Upper lobe of left lung (tissue), 6 donors: ENCODE measurements at regions not wholly inside any gene's neighbourhood (a gene's known extent, or its start where the extent isn't known, plus 50 kb on each side); places are given as distances from the start of the nearest gene placed in this dataset.

Experiments used
- ATAC-seq, 2 donors: fragments of 200-7000 bp; cut with Tn5 transposase; one replicate each; pipeline ENCODE4 v1.9.1; 2022; ENCODE audit warnings: mild to moderate bottlenecking in 2 of 2, moderate library complexity in 2 of 2; ENCODE audit not compliant: low FRiP score in 2 of 2
- DNase-seq, 2 donors: peaks; one replicate each; pipeline ENCODE4 v3.0.0-alpha.2; 2019 to 2020
- H3K27ac ChIP-seq, 4 donors: fragments of 200-600 bp; sonication (generic); one replicate each; pipeline ENCODE4 v1.5.1; 2016 to 2019
- H3K27me3 ChIP-seq, 4 donors: fragments of 200-600 bp; sonication (generic); one replicate each; pipeline ENCODE4 v1.5.1; 2017 to 2019
- H3K36me3 ChIP-seq, 4 donors: fragments of 200-600 bp; sonication (generic); one replicate each; pipeline ENCODE4 v1.5.1; 2016 to 2019
- H3K4me1 ChIP-seq, 4 donors: fragments of 200-600 bp; sonication (generic); one replicate each; pipeline ENCODE4 v1.5.1; 2018 to 2019
- H3K4me3 ChIP-seq, 4 donors: fragments of 200-600 bp; sonication (generic); one replicate each; pipeline ENCODE4 v1.5.1; 2017 to 2019; ENCODE audit warnings: mild to moderate bottlenecking in 2 of 4, moderate library complexity in 1 of 4
- H3K9me3 ChIP-seq, 4 donors: fragments of 200-600 bp; sonication (generic); one replicate each; pipeline ENCODE4 v1.5.1; 2018 to 2019
- CTCF ChIP-seq, 6 experiments: fragments of 450-650 bp in 4 of 6; fragments of 200-600 bp in 2 of 6; sonication (generic) in 2 of 6; IDR thresholded peaks; one replicate each; pipeline ENCODE4 v1.5.1; 2016 to 2019; ENCODE audit warnings: antibody characterized with exemption in 6 of 6
- EP300 ChIP-seq, 4 donors: sonication (generic); formaldehyde crosslinking; IDR thresholded peaks; one replicate each; pipeline ENCODE4 v1.5.1; 2017; ENCODE audit warnings: antibody characterized with exemption in 4 of 4, control low read depth in 2 of 4
- POLR2A ChIP-seq, 4 donors: fragments of 450-650 bp; IDR thresholded peaks; one replicate each; pipeline ENCODE4 v1.5.1; 2016 to 2017; ENCODE audit warnings: antibody characterized with exemption in 4 of 4, mild to moderate bottlenecking in 2 of 4
- POLR2AphosphoS5 ChIP-seq, 2 donors: sonication (generic); formaldehyde crosslinking; IDR thresholded peaks; one replicate each; pipeline ENCODE4 v1.5.1; 2017; ENCODE audit warnings: antibody characterized with exemption in 2 of 2
- WGBS, 2 donors: methylation state at CpG; one replicate each; pipeline ENCODE4 v1.1.5; 2017 to 2018; 5-methylcytosine and 5-hydroxymethylcytosine counted together
- donor health status: DM: no; HTN: no; CAD: no; lungs with moderate emphysema.
- donor health status: DM: no; HTN: yes; CAD: no; lungs with severe emphysema.

- Histone ChIP-seq H3K9me3 (no peaks in the 10 kb centered on the region), H3K36me3 (no peaks in the 10 kb centered on the region), H3K27ac (no peak overlapping the region), H3K4me3 (no peak overlapping the region), H3K4me1 (no peaks in the 10 kb centered on the region), H3K27me3 (no peaks in the 10 kb centered on the region)
- ATAC-seq, result no peak
- no peak for DNase-seq
- TF ChIP-seq POLR2AphosphoS5 (IDR thresholded peaks at IDR 0.05) (no peak), CTCF (IDR thresholded peaks at IDR 0.05) (no peak), POLR2A (IDR thresholded peaks at IDR 0.05) (no peak), EP300 (IDR thresholded peaks at IDR 0.05) (no peak)
- WGBS, 2 donors, result 77 to 84% methylated on average over 7 of the region's 7 CpGs
Measured at GRCh38 chr6:164007881-164008280, 593.4 kb downstream of the QKI start.

- Histone ChIP-seq H3K36me3 (no peaks in the 10 kb centered on the region), H3K27ac (no peak overlapping the region), H3K4me3 (no peak overlapping the region), H3K27me3 (no peaks in the 10 kb centered on the region), H3K4me1 (no peaks in the 10 kb centered on the region), H3K9me3 (no peaks in the 10 kb centered on the region)
- ATAC-seq (no peak), DNase-seq (no peak)
- WGBS, 2 donors, result 91 to 93% methylated on average over 6 of the region's 6 CpGs
- no peak for TF ChIP-seq EP300 (IDR thresholded peaks at IDR 0.05)
Measured at GRCh38 chr6:164006459-164006858, 591.9 kb downstream of the QKI start.

GRCh38 chr6:164005004-164005711 is 590.6 kb downstream of the QKI start:
- no peaks in the 10 kb centered on the region for H3K27me3 ChIP-seq
- H3K27ac ChIP-seq, result no peak overlapping the region
- no peaks in the 10 kb centered on the region for H3K9me3 ChIP-seq
- TF ChIP-seq EP300 (IDR thresholded peaks at IDR 0.05) (no peak), CTCF (IDR thresholded peaks at IDR 0.05) (no peak), POLR2A (IDR thresholded peaks at IDR 0.05) (no peak), POLR2AphosphoS5 (IDR thresholded peaks at IDR 0.05) (no peak)
- ATAC-seq (no peak), DNase-seq (no peak)
- no peaks in the 10 kb centered on the region for H3K4me1 ChIP-seq
- no peak overlapping the region for H3K4me3 ChIP-seq
- H3K36me3 ChIP-seq, result no peaks in the 10 kb centered on the region
- 48 to 49% methylated on average over 4 of the region's 4 CpGs for WGBS, 2 donors

GRCh38 chr6:164000276-164000675 is 585.8 kb downstream of the QKI start:
- H3K27me3 ChIP-seq, result no peaks in the 10 kb centered on the region
- no peaks in the 10 kb centered on the region for H3K4me1 ChIP-seq
- ATAC-seq (no peak), DNase-seq (no peak)
- WGBS, 2 donors, result 91 to 94% methylated on average over 4 of the region's 4 CpGs
- no peak overlapping the region for H3K27ac ChIP-seq
- TF ChIP-seq POLR2AphosphoS5 (IDR thresholded peaks at IDR 0.05) (no peak), EP300 (IDR thresholded peaks at IDR 0.05) (no peak), CTCF (IDR thresholded peaks at IDR 0.05) (no peak), POLR2A (IDR thresholded peaks at IDR 0.05) (no peak)
- no peaks in the 10 kb centered on the region for H3K9me3 ChIP-seq
- H3K36me3 ChIP-seq, result no peaks in the 10 kb centered on the region
- no peak overlapping the region for H3K4me3 ChIP-seq

- WGBS, 2 donors, result 76 to 84% methylated on average over 10 of the region's 10 CpGs
- no peak for ATAC-seq
- TF ChIP-seq EP300 (IDR thresholded peaks at IDR 0.05) (no peak), POLR2AphosphoS5 (IDR thresholded peaks at IDR 0.05) (no peak), CTCF (IDR thresholded peaks at IDR 0.05) (no peak), POLR2A (IDR thresholded peaks at IDR 0.05) (no peak)
- H3K36me3 ChIP-seq, result no peaks in the 10 kb centered on the region
- H3K4me3 ChIP-seq, result no peak overlapping the region
- DNase-seq, result no peak
- H3K27ac ChIP-seq, result no peak overlapping the region
- H3K9me3 ChIP-seq, result no peaks in the 10 kb centered on the region
- no peaks in the 10 kb centered on the region for H3K4me1 ChIP-seq
- no peaks in the 10 kb centered on the region for H3K27me3 ChIP-seq
Measured at GRCh38 chr6:163999475-164000125, 585.1 kb downstream of the QKI start.
